ENCODE measurements at regions not wholly inside any gene's neighbourhood (a gene's known extent, or its start where the extent isn't known, plus 50 kb on each side); places are given as distances from the start of the nearest gene placed in this dataset.

GRCh38 chr13:62125451-62125850 is 709.8 kb upstream of the PCDH20 start:
- H3K27ac Mint-ChIP-seq: no peak overlapping the region
- CTCF ChIA-PET: no interaction called here
- H3K36me3 Mint-ChIP-seq: no peaks in the 10 kb centered on the region
- H3K4me1 Mint-ChIP-seq: peaks cover 15% of the 10 kb centered on the region
- H3K4me3 Mint-ChIP-seq: no peak overlapping the region
- TF ChIP-seq JAZF1 (CRISPR knock-in tag; IDR thresholded peaks at IDR 0.05) (no peak), ZBTB43 (CRISPR knock-in tag; IDR thresholded peaks at IDR 0.05) (no peak), USF2 (CRISPR knock-in tag; IDR thresholded peaks at IDR 0.05) (no peak), CTCF (IDR thresholded peaks at IDR 0.05) (no peak), FOXK1 (CRISPR knock-in tag; IDR thresholded peaks at IDR 0.05) (no peak), ZBTB21 (CRISPR knock-in tag; IDR thresholded peaks at IDR 0.05; ENCODE audit: borderline replicate concordance) (no peak), ZSCAN18 (CRISPR knock-in tag; IDR thresholded peaks at IDR 0.05) (no peak), PRRX2 (CRISPR knock-in tag; IDR thresholded peaks at IDR 0.05) (no peak), ETV6 (CRISPR knock-in tag; IDR thresholded peaks at IDR 0.05) (no peak), ATF6 (CRISPR knock-in tag; IDR thresholded peaks at IDR 0.05) (no peak), KAT7 (CRISPR knock-in tag; IDR thresholded peaks at IDR 0.05; ENCODE audit: borderline replicate concordance) (no peak), NR2C2 (CRISPR knock-in tag; IDR thresholded peaks at IDR 0.05) (no peak), MLX (CRISPR knock-in tag; IDR thresholded peaks at IDR 0.05) (no peak), GRHL2 (CRISPR knock-in tag; IDR thresholded peaks at IDR 0.05; ENCODE audit: insufficient replicate concordance, severe bottlenecking) (no peak)
- ATAC-seq (no peak), DNase-seq (ENCODE audit: low spot score) (no peak)
- H3K9me3 Mint-ChIP-seq: peaks cover 4% of the 10 kb centered on the region
- no peaks in the 10 kb centered on the region for H3K27me3 Mint-ChIP-seq (ENCODE audit: low read depth)
- POLR2A ChIA-PET: no interaction called here

- no peak overlapping the region for H3K27ac Mint-ChIP-seq
- H3K4me1 Mint-ChIP-seq: no peaks in the 10 kb centered on the region; the same call in 1 of the 2 replicates
- ChIA-PET POLR2A (no interaction called here), CTCF (no interaction called here)
- TF ChIP-seq ZNF425 (CRISPR knock-in tag; conservative IDR thresholded peaks at IDR 0.05) (no peak), E2F5 (CRISPR knock-in tag; IDR thresholded peaks at IDR 0.05) (no peak), USF1 (CRISPR knock-in tag; IDR thresholded peaks at IDR 0.05) (no peak), FOXK1 (CRISPR knock-in tag; IDR thresholded peaks at IDR 0.05) (no peak), CREM (CRISPR knock-in tag; IDR thresholded peaks at IDR 0.05) (no peak), E2F4 (CRISPR knock-in tag; IDR thresholded peaks at IDR 0.05; ENCODE audit: borderline replicate concordance, low read depth) (no peak), MXD4 (CRISPR knock-in tag; IDR thresholded peaks at IDR 0.05; ENCODE audit: borderline replicate concordance) (no peak), ETV6 (CRISPR knock-in tag; IDR thresholded peaks at IDR 0.05) (no peak)
- no peak overlapping the region for H3K4me3 Mint-ChIP-seq
- no peak for ATAC-seq
- no peaks in the 10 kb centered on the region for H3K36me3 Mint-ChIP-seq
- no peaks in the 10 kb centered on the region for H3K27me3 Mint-ChIP-seq (ENCODE audit: low read depth)
- DNase-seq (ENCODE audit: low spot score): no peak
- H3K9me3 Mint-ChIP-seq: peaks cover 4% of the 10 kb centered on the region
Observed at GRCh38 chr13:62123409-62123808, 707.8 kb upstream of the PCDH20 start.
